NCI-H526 (cell line): ENCODE measurements at regions not wholly inside any gene's neighbourhood (a gene's known extent, or its start where the extent isn't known, plus 50 kb on each side); places are given as distances from the start of the nearest gene placed in this dataset.
A peak's percentile ranks its signal among the peaks of the same experiment; 100 is the strongest.
"Not testable (repeated sequence)": the region's sequence is repeated elsewhere in the genome, so short reads cannot be mapped to it uniquely, and the experiment has no call there.

Source experiments
- DNase-seq, 2 experiments: peaks; one replicate each; lab custom pipeline; 2025; lab: John Stamatoyannopoulos, UW

DNA sequence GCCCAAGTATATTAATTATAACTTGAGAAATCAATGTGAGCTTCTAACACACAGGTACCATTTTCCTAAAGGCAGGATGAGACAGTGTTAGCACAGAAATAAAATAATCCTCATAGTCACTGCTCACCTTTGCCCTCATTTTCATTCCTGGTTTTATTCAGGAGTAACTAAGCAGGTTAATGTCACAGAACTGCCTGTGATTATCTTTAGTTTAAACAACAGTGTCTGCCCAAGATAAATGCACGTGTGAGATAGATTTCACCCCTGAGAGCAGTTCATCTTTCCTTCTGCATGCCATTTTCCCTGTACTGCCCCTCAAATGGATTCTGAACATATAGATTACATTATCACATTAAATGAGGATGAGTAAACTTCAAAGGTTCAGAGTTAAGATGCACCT lies 250.7 kb downstream of the RMST start:
- DNase-seq = no peak

DNA sequence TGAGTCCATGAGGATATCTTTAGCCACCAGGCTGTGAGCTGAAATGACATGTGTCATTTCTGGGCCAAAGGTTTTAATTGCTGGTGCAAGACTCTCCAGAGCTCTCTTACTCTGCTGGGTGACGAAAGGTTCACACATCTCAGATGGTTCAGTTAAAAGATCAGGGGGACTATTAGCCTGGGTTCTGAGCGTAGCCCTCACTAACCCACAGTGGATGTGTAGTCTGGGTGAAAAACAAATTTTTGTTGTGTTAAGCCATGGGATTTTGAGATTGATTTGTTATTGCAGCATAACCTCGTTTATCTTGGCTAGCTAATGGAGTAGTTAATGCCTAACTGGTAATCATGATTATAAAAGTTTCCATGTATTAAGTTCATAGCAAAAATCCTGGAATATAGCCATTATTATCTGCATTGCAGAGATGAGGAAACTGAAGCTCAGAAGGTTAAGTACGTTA lies 251.5 kb downstream of the RMST start:
- DNase-seq = no peak

DNA sequence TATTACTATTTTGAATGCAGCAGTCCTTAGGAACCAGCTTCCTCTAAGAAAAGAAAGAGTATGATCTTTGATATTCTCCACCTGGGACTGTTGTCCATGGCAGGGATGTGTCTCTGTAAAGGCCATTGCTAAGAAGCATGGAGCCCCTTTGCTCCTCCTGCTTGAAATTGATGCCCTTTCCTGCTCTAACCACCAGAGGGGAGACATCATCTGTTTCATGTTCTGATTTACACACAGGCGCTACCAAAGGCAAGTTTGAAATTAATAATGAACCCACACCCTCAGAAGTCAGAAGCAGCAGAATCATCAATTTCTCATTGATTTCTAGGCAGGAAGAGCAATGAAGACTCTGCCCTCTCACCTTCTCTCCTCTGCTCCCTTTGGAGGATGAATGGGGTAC lies 253.8 kb downstream of the RMST start:
- peak; percentile 21 to 57 for DNase-seq

DNA sequence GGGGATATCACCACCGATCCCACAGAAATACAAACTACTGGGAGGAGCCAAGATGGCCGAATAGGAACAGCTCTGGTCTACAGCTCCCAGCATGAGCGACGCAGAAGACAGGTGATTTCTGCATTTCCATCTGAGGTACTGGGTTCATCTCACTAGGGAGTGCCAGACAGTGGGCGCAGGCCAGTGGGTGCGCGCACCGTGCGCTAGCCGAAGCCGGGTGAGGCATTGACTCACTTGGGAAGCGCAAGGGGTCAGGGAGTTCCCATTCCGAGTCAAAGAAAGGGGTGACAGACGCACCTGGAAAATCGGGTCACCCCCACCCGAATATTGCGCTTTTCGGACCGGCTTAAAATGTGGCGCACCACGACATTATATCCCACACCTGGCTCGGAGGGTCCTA lies 261.2 kb downstream of the RMST start:
- not testable (repeated sequence) for DNase-seq

DNA sequence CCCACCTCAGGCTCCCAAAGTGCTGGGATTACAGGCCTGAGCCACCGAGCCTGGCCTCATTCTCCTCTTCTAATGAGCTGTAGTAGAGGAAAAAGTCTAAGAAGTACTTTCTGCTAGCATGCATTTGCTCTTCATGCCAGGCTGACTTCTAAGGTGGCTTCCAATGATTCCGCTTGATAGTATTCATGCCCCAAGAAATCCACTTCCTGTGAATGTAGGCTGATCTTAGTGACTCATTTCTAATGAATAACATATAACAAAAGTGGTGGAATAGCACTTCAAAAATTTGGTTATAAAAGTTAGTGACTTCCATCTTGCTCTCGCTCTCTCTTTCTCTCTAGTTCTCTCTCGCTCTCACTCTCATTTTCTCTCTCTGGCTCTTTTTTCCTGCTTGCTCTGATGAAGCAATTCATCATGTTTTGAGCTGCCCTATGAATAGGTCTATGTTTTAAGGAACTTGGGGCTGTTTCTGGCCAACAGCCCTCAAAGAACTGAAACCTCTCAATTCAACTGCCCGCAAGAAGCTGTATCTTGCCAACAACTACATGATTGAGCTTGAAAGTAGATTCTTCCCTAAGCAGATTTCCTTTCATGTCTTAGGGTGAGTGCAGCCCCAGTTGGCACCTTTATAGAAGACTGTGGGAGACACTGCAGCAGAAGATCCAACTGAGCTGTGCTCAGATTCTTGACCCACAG lies 282.9 kb downstream of the RMST start:
- DNase-seq = no peak

DNA sequence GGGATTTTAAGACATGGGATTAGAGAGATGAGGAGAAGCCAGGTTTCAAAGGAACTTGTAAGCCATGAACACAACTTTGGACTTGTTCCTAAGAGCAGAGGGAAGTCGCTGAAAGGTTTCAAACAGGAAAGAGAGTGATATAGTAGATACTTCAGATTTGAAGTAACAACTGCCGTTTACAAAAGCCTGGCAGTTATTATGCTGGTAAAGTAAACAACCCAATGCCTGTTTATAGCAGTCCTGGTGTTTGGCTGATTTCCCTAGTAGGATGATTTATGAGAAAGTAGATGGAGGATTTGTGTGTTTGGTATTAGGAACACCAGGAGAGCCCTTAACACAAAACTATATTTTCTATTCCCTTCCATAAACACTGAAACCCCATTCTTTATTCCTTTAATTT lies 285.7 kb downstream of the RMST start:
- DNase-seq = peak; percentile 64 to 69

DNA sequence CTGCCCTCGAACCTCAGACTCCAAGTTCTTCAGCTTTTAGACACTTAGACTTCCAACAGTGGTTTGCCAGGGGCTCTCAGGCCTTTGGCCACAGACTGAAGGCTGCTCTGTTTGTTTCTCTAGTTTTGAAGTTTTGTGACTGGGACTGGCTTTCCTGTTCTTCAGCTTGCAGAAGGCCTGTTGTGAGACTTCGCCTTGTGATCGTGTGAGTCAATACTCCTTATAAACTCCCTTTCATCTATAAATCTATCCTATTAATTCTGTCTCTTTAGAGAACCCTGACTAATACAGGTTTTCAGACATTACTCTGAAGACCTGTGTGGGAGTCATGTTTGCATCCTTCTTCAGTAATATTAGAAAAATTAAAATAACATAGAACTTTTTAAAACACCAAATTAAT lies 289.1 kb downstream of the RMST start:
- no peak for DNase-seq

DNA sequence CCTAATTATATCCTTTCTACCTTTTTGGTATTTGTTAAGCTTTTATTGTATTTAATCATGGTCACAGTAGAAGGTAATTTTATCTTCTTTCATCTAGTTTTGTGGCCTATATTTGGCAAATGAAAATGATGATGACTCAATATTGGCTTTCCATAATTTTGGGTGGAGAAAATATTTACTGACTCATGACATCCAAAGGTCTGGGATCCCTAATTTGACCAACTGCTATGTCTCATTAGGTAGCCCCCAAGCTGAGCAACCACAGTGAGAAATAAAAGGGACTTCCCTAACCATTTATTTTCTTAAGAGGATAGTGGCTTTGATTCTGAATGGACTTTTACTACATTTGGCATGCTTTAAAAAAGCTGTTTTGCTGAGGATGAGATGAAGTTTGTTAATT lies 289.5 kb downstream of the RMST start:
- no peak for DNase-seq

DNA sequence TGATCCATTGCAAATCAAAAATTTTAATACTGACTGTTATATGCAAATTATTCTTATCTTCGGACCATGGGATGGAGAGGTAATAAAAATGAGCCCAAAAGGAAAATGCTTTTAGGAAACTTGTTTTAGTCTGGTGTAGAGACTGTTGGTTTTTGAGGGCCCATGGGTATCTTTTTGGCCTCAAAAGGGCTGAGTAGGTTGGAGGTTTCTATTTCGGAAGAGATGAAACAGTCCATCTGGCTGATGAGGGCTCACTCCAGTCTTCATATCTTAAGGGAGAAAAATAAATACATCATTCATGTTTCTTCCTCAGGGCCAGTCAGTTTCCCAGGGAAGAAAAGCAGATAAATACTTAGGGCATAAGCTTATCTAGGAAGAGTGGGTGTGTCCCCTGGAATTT lies 290.7 kb downstream of the RMST start:
- no peak for DNase-seq

DNA sequence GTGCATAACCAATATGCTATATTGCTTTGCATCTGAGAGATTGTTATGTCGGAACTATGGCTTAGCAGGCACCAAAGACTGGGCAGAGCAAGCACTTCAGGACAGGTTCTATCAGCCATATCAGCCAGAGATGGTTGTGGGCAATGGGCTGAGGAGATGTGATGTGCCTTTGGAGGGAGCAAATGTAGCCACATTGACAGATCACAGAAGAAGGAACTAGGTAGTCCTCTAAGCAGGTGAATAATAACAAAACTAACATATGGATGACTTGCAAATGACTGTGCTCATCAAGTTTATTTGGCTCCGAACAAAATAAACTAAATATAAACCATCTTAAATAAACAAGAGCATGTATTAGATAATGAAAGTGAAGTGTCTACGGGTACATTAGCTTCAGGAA lies 291.7 kb downstream of the RMST start:
- DNase-seq = no peak

DNA sequence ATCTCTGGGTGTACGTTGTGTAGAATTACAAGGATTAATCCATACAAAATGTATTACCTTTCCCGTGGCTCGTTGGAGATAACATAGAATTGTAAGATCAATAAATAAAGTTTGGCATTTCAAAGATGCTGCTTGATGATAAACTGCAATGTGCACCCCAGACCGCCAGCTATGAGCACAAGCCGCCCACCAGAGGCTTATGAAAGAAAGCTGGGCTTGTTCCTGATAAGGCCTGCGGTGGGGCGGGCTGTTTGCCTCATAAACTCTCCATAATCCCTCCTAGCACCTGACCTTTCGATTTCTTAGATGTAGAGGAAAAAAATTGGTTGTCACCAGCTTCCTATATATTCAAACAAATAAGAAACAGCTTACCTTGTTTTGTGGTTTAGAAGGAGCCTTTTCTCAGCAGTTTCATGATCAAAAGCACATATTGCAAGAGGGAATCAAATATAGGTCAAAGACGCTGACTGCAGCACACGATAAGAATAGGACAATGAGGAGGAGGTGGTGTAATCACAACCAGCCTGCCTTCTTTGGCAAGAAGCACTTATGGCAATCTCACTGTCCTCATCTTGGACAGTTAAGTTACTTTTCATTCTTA lies 293.6 kb downstream of the RMST start:
- DNase-seq = no peak

DNA sequence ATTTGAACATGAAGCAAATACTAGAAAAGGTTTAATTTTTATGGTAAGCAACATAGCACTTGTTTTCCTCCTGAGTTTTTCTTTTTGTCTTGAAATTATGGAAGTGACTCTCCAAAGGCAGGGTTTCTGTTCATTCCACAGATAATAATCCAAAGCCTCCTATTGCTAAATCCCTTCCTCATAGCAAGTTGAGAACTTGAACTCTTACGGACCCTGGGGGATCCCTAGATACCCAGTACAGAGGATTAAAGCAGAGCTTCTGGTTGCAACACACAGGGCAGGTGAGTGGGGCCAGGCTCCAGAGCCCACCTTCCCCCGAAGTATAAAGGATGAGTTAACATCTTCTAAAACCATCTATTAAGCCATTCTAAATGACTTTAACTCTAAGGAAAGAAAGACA lies 294.1 kb downstream of the RMST start:
- DNase-seq = no peak

DNA sequence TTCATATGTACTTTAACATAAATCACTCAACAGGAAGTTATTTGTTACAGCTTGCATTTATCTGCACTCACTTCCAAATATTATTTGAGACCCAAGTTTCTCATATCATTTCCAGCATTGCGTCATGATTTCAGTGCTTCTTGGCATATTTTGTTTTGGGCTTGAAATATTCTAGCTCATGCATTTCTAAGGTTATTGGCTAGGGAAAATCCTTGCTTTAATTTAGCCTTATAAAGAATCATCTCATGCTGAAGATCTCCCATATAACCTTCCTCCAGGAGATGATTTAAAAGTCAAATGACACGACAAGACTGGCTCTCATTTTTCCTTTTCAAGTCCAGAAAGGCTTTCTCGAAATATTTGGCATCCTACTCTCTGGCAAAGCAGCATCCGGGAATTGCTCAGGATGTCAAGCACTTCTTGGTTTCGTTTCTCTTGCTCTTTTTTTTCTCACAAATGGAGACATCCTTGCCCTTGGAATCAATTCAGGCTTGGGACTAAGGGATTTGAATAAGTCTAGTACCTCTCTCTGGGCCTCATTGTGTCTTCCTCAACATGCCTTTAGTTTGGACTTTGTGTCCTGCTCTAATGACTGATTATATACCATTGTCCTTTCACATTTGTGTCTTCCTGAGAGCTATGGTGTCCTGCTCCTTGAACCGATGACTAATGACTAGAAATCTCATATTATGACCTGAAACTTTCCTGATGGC lies 295.0 kb downstream of the RMST start:
- no peak for DNase-seq

DNA sequence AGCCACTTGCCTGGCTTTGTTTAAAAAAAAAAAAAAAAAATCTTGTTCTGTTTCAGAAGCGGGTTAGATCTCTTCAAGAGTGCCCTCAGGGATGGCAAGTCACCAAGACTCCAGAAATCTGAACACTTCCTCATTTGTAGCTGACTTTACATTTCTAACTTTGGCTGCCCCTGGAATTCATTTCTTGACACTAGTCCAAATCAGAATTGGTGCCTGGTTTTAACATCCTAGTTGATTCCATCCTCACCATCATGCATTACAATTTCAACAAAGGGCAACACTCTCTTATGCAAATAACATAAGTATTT lies 295.5 kb downstream of the RMST start:
- DNase-seq = no peak

DNA sequence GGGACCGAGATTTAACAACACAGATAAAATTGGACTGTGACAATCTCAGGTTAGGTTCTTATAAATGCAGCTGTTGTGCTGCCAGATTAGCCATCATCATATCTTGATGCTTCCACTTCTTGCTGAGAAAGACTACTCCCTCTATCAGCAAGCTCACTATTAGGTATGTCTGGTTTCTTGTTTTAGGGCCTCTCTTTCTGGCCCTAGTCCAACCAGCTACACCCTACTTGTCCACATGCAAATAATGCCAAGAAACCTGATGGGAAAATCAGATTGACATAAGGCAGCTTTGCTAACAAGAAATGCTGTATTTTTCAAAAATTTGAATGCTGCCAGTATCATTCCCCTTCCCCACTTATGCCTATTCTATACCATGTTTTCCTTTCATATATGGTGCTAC lies 296.0 kb downstream of the RMST start:
- no peak for DNase-seq

DNA sequence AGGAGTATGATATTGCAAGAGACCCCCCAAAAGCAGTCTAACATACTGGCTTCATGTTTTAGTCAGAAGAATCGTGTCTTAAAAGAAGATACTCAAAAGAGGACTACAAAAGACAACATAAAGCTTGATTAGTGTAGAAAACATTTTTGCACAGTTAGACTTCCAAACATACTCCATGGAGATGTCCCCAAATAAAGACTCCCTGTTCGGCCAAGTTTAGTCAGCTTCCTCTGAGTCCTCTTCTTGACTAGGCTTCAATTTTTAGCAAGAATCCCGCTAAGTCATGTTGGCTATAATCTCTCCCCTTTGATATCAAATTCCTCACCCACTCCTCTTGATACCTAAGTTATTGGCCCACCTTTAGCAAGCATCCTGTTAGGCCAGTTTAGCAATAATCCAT lies 298.0 kb downstream of the RMST start:
- no peak for DNase-seq

DNA sequence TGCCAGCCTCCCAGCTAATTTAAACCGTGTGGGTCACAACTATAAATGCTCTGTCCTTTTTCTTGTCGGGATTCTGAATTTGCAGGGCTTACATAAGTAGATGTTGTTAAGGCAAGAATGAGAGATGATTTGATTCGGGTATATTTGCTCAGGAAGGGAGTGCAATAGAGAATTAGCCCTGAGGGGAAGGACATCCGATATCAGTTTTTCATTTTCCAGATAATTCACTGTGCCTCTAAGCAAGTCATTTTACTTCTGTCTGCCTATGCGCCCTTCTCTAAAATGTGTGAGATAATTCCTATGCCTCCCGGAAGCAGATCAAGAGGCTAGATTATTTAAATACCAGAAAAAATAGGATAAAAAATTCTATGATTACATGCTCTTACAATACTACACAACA lies 300.5 kb downstream of the RMST start:
- DNase-seq = no peak

DNA sequence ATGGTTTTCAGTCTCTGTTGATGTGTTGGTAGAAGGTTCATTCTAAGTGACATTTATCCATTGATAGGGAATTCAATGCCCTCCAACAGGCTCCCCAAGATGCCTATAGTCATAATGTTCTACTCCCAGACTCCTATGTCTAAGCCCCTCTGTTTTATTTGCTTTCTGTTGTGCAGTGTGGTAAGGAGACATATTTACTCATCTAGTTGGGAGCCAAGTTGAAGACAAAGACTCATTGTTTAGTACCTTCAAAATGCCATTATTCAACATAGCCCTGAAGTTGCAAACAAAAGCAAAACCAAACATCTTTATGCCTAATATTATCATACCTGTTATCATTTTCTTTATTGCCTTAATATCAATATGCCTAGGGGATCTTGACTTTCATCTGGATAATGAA lies 302.1 kb downstream of the RMST start:
- DNase-seq = peak; percentile 48 to 79

DNA sequence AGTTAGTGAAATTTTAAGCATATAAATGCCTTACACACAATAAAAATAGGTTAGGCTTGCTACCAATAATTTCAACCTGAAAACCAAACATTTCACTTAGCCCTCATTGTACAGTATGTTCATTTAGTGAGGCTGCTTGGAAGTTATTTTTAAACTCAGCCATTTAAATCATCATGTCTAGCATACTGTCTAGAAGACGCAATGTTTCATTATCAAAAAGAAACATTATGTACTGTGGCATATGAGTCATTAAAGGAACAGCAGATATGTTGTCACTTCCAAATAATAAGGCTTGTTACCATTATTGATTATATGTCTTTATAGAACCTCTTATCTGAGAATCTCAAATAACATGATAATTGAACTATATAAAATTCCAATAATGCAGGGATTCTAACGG lies 304.7 kb downstream of the RMST start:
- no peak for DNase-seq

DNA sequence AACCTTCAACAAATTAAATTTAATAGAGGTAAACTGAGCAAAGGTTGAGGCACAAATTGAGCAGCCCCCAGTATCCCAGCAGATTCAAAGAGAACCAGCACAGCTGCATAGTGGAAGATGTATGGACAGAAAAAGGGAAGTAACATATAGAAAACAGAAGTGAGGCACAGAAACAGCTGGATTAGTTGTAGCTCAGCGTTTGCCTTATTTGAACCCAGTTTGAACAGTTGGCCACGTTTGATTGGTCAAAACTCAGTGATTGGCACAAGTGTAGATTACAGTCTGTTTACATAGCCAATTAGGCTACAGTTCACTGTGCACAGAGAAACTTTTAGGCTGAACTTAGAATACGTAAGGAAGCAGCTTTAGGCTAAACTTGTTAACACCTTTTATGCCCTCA lies 315.5 kb downstream of the RMST start:
- DNase-seq = no peak

DNA sequence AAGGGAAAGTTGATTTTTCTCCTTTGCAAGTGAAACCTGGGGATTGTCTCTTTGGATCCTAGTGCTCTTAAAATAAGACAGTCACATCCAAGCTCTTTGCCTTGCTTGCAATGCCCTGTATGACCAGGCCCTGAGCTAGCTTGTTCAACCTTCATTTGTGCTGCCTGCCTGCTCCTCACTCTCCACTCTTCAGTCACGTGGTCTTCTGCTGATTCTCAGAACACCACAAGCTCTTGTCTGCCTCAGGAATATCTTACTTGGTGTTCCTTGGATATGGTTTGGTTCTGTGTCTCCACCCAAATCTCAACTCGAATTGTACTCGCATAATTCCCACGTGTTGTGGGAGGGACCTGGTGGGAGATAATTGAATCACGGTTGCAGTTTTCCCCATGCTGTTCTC lies 318.7 kb downstream of the RMST start:
- DNase-seq = no peak

DNA sequence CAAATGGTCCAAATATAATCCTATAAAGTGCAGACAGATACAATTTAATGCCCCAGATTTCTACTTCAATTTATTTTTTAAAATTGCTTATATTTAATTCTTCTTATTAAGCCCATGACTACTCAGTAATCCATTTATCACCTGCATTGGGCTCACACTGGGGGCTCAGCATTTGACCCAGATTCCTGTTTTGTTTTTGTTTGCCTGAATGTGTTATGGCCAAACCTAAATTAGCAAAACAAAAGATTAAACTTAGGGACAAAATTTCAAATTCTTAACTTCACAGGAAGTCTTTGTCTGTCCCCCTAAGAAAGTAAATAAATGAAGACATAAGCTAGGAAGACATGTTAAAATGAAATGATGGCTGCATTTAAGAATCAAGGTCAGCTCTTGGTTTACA lies 322.3 kb downstream of the RMST start:
- no peak for DNase-seq

DNA sequence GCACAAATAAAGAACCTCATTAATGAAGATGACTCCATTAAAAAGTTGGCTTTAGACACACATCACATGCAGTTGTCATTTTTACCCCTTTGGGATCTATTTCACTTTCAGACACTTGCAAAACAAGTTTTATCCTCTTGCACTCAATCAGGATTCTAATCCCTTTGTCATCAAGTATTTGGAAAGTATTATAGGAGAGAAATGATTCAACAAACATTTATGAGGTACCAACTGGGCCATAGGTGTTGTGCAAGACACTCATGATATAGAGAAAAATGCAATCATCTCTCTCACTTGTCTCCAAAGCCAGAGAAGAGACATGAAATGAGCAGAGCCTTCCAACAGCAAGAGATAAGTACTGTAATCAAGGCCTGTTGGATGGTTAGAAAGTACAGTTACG lies 327.7 kb downstream of the RMST start:
- DNase-seq = no peak

DNA sequence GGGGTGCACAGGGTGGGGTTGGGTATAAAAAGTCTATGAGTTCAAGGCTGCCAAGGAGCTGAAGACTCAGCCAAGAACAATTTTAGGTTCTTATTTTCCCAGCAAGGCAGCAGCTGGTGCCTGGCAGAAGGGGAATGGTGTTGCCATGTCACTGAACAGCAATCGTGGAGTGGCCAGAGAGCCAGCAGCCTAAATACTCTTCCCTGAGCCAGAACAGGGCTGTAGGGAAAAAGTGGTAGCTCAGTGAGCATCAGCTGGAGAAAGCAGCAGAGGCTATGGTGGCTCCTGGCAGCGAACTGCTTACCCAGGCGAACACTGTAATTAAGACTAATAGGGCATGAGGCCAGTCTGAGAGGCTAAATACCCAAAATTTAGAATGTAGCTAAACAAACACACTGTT lies 334.9 kb downstream of the RMST start:
- DNase-seq = no peak
